Esophagus muscularis mucosa (tissue), 4 donors: ENCODE measurements at regions not wholly inside any gene's neighbourhood (a gene's known extent, or its start where the extent isn't known, plus 50 kb on each side); places are given as distances from the start of the nearest gene placed in this dataset.

Source experiments
- EP300 ChIP-seq: sonication (generic); formaldehyde crosslinking; IDR thresholded peaks from one replicate; pipeline ENCODE4 v1.6.1; 2017; ENCODE audit warnings: antibody characterized with exemption
- POLR2A ChIP-seq: fragments of 450-650 bp; IDR thresholded peaks from one replicate; pipeline ENCODE4 v1.6.1; 2017; ENCODE audit warnings: antibody characterized with exemption, moderate library complexity, mild to moderate bottlenecking, low read depth
- TF ChIP-seq, protein P1 (sequence below), 3 experiments: fragments of 200-600 bp in 2 of 3; fragments of 450-650 bp in 1 of 3; sonication (generic) in 2 of 3; IDR thresholded peaks; one replicate each; pipeline ENCODE4 v1.5.1; 2017 to 2019; ENCODE audit warnings: antibody characterized with exemption in 3 of 3, mild to moderate bottlenecking in 2 of 3, moderate library complexity in 1 of 3

GRCh38 chr20:7392542-7393206 is 547.6 kb downstream of the HAO1 start:
- TF ChIP-seq, protein P1, sequence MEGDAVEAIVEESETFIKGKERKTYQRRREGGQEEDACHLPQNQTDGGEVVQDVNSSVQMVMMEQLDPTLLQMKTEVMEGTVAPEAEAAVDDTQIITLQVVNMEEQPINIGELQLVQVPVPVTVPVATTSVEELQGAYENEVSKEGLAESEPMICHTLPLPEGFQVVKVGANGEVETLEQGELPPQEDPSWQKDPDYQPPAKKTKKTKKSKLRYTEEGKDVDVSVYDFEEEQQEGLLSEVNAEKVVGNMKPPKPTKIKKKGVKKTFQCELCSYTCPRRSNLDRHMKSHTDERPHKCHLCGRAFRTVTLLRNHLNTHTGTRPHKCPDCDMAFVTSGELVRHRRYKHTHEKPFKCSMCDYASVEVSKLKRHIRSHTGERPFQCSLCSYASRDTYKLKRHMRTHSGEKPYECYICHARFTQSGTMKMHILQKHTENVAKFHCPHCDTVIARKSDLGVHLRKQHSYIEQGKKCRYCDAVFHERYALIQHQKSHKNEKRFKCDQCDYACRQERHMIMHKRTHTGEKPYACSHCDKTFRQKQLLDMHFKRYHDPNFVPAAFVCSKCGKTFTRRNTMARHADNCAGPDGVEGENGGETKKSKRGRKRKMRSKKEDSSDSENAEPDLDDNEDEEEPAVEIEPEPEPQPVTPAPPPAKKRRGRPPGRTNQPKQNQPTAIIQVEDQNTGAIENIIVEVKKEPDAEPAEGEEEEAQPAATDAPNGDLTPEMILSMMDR (IDR thresholded peaks at IDR 0.05) = no peak
- TF ChIP-seq POLR2A (no peak), EP300 (no peak)
